CD4-positive, alpha-beta T cell treated with Interleukin-6 at 100 ng/mL for 8 hours (primary cell): ENCODE measurements at regions not wholly inside any gene's neighbourhood (a gene's known extent, or its start where the extent isn't known, plus 50 kb on each side); places are given as distances from the start of the nearest gene placed in this dataset.

Source experiments
- DNase-seq: peaks from one replicate; pipeline ENCODE4 v3.0.0-alpha.2; 2020; ENCODE audit warnings: mixed read lengths, low spot score

DNA sequence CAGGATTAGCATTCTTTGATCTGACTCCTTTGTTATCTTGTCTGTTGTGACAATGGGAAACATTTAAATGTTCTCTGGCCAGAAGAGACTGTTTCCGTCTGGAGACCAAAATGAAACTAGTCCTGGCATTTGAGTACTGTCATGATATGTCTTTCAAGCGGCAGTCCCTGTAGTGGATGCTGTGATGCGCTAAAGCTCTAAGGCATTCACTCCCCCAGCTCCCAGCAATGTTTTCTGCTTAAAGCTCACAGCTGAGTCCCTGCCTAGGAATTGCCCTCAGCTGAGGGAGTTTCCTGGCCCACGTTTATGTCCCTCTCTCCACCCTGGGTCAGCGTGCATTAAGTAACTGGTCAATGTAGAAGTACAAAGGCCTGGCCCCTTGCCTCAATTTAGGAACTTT lies 109.4 kb downstream of the UCHL5 start:
- no peak for DNase-seq

GRCh38 chr1:192950926-192951325 lies 108.2 kb downstream of the UCHL5 start:
- no peak for DNase-seq

DNA sequence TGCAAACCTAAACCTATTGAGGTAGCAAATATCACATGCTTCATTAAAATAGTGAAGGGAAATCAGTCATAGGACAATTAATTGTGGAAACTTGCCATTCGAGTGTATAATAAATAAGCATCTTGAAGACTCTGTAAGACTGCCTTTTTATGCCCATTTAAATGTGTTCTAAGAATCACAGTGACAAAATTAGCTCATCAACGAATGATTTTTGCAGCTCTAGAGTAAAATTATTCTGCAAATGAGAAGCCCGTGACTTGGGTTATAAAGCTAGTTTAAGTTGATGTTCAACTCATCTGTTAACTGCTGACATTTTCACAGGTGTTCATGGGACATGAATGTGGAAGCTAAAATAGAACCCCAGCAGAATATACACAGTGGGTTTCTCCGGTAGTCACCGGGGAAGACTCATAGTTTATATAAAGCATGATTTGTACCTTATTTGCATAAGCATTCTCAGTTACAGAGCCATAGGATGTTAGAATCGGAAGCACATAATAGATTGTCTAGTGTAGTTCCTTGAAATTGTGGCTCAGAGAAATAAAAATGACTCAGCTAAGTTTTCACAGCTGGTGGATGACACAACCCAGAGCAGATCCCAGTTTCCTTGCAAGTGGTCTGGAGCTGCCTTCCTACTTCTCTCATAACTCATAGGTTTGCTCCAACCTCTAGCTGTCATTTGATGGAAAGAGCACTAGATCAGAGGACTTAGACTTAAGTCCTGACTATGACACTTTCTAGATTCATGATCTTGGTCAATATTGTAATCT lies 107.3 kb downstream of the UCHL5 start:
- DNase-seq, result no peak

GRCh38 chr1:192952646-192953045 lies 106.5 kb downstream of the UCHL5 start:
- DNase-seq, result no peak

- DNase-seq, result no peak
Observed at GRCh38 chr1:192954705-192955265, 104.4 kb downstream of the UCHL5 start.

GRCh38 chr1:192958350-192958749 lies 100.8 kb downstream of the UCHL5 start:
- no peak for DNase-seq

DNA sequence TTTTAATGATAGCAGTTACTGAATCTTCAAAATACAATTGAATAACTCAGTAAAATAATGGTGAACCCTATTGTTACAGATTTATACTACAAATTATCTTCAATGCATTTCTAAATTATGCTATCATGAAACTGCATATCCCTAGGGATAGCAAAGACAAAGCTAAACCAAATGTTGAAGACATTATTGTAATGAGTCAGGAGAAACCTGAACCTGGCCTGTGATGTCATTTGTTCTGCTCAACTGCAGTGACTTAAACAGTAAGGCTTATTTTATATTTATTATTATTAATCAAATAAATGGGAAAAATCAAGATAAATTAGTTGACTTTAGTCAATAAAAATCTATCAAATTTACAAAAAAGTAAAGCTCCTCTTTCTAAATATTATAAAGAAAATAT lies 100.3 kb downstream of the UCHL5 start:
- no peak for DNase-seq

GRCh38 chr1:192959657-192960186 lies 99.4 kb downstream of the UCHL5 start:
- no peak for DNase-seq
